ENCODE measurements at regions not wholly inside any gene's neighbourhood (a gene's known extent, or its start where the extent isn't known, plus 50 kb on each side); places are given as distances from the start of the nearest gene placed in this dataset.

GRCh38 chr12:69008520-69008919 is 75.5 kb upstream of the CPM start:
- no peak for DNase-seq (ENCODE audit: low spot score in 2 of 2)
- TF ChIP-seq POLR2A (IDR thresholded peaks at IDR 0.05), result no peak
- peak in 1 of 2 donors; percentile 26 for TF ChIP-seq EP300 (IDR thresholded peaks at IDR 0.05)
- no peak for TF ChIP-seq CTCF (IDR thresholded peaks at IDR 0.05)
- Histone ChIP-seq H3K27me3 (no peaks in the 10 kb centered on the region), H3K4me3 (no peak overlapping the region), H3K9me3 (no peaks in the 10 kb centered on the region), H3K4me1 (peaks cover 0 to 16% (median 7%) of the 10 kb centered on the region in 4 donors), H3K27ac (no peak overlapping the region), H3K36me3 (no peaks in the 10 kb centered on the region)
- 77 to 90% methylated on average over 4 of the region's 4 CpGs for WGBS, 2 donors

- no peaks in the 10 kb centered on the region for H3K9me3 ChIP-seq
These were observed 81.1 kb upstream of the CPM start for GRCh38 chr12:69014047-69014446.

GRCh38 chr12:69015017-69015416 is 82.0 kb upstream of the CPM start:
- 58 to 69% methylated on average over 2 of the region's 2 CpGs for WGBS, 2 donors
- DNase-seq (ENCODE audit: low spot score in 2 of 2), result no peak
- no peak overlapping the region for H3K4me3 ChIP-seq
- no peaks in the 10 kb centered on the region for H3K36me3 ChIP-seq
- TF ChIP-seq POLR2A (IDR thresholded peaks at IDR 0.05) (no peak), EP300 (IDR thresholded peaks at IDR 0.05) (no peak), CTCF (IDR thresholded peaks at IDR 0.05) (no peak)
- H3K9me3 ChIP-seq, result peaks cover 0 to 1% (median 0%) of the 10 kb centered on the region in 4 donors
- H3K27me3 ChIP-seq, result no peaks in the 10 kb centered on the region
- H3K27ac ChIP-seq, result no peak overlapping the region
- no peaks in the 10 kb centered on the region for H3K4me1 ChIP-seq

More at GRCh38 chr12:69014047-69014446, 81.1 kb upstream of the CPM start:
- Histone ChIP-seq H3K4me3 (no peak overlapping the region), H3K4me1 (no peaks in the 10 kb centered on the region), H3K27me3 (no peaks in the 10 kb centered on the region), H3K27ac (no peak overlapping the region), H3K36me3 (no peaks in the 10 kb centered on the region)
- WGBS, 2 donors, result 77 to 83% methylated on average over 2 of the region's 2 CpGs
- TF ChIP-seq POLR2A (IDR thresholded peaks at IDR 0.05) (no peak), EP300 (IDR thresholded peaks at IDR 0.05) (no peak), CTCF (IDR thresholded peaks at IDR 0.05) (no peak)
- DNase-seq (ENCODE audit: low spot score in 2 of 2), result no peak

GRCh38 chr12:69015831-69016230 is 82.9 kb upstream of the CPM start:
- Histone ChIP-seq H3K4me3 (no peak overlapping the region), H3K27me3 (no peaks in the 10 kb centered on the region), H3K4me1 (no peaks in the 10 kb centered on the region), H3K27ac (no peak overlapping the region), H3K36me3 (no peaks in the 10 kb centered on the region), H3K9me3 (peaks cover 0 to 6% (median 0%) of the 10 kb centered on the region in 4 donors)
- 53 to 58% methylated on average over 6 of the region's 6 CpGs for WGBS, 2 donors
- no peak for DNase-seq (ENCODE audit: low spot score in 2 of 2)
- no peak for TF ChIP-seq CTCF (IDR thresholded peaks at IDR 0.05)
- TF ChIP-seq EP300 (IDR thresholded peaks at IDR 0.05), result no peak
- no peak for TF ChIP-seq POLR2A (IDR thresholded peaks at IDR 0.05)

- Histone ChIP-seq H3K4me1 (no peaks in the 10 kb centered on the region), H3K4me3 (no peak overlapping the region), H3K36me3 (no peaks in the 10 kb centered on the region), H3K9me3 (peaks cover 0 to 6% (median 0%) of the 10 kb centered on the region in 4 donors), H3K27ac (no peak overlapping the region), H3K27me3 (no peaks in the 10 kb centered on the region)
- no peak for DNase-seq (ENCODE audit: low spot score in 2 of 2)
- TF ChIP-seq CTCF (IDR thresholded peaks at IDR 0.05), result no peak
- TF ChIP-seq EP300 (IDR thresholded peaks at IDR 0.05), result no peak
- TF ChIP-seq POLR2A (IDR thresholded peaks at IDR 0.05), result no peak
These were observed 86.1 kb upstream of the CPM start for GRCh38 chr12:69019082-69019481.

All from tibial nerve (tissue), 4 donors.